Neural progenitor cell (in vitro differentiated cells): ENCODE measurements at regions not wholly inside any gene's neighbourhood (a gene's known extent, or its start where the extent isn't known, plus 50 kb on each side); places are given as distances from the start of the nearest gene placed in this dataset.

Source experiments
- DNase-seq: peaks from one replicate; pipeline ENCODE4 v3.0.0-alpha.2; 2016; ENCODE audit warnings: low spot score
- H2AFZ ChIP-seq: fragments of 200-600 bp; sonication (generic); replicated peaks from 2 replicates; pipeline ENCODE4 v1.6.1; 2016; ENCODE audit warnings: antibody characterized with exemption
- H3F3A ChIP-seq: fragments of 200-600 bp; sonication (generic); 2 replicates; pipeline ENCODE4 v1.6.1; 2016; ENCODE audit warnings: antibody characterized with exemption, low read depth
- H3K27ac ChIP-seq: fragments of 200-600 bp; sonication (generic); 2 replicates; pipeline ENCODE4 v1.5.1; 2016; ENCODE audit warnings: mild to moderate bottlenecking
- H3K27me3 ChIP-seq: fragments of 200-600 bp; sonication (generic); 2 replicates; pipeline ENCODE4 v1.6.1; 2016; ENCODE audit warnings: mild to moderate bottlenecking, moderate library complexity
- H3K36me3 ChIP-seq: fragments of 200-600 bp; sonication (generic); 2 replicates; pipeline ENCODE4 v1.5.1; 2016
- H3K4me1 ChIP-seq: fragments of 200-600 bp; sonication (generic); 2 replicates; pipeline ENCODE4 v1.6.1; 2016; ENCODE audit warnings: mixed run types
- H3K4me2 ChIP-seq: fragments of 200-600 bp; sonication (generic); 2 replicates; pipeline ENCODE4 v1.6.1; 2016
- H3K4me3 ChIP-seq: fragments of 200-600 bp; sonication (generic); 2 replicates; pipeline ENCODE4 v1.5.1; 2016
- H3K79me2 ChIP-seq: fragments of 200-600 bp; sonication (generic); 2 replicates; pipeline ENCODE4 v1.6.1; 2016; ENCODE audit warnings: low read depth
- H3K9ac ChIP-seq: fragments of 200-600 bp; sonication (generic); 2 replicates; pipeline ENCODE4 v1.6.1; 2016
- H3K9me3 ChIP-seq: fragments of 200-600 bp; sonication (generic); 2 replicates; pipeline ENCODE4 v1.5.1; 2016; ENCODE audit warnings: low read depth
- H4K20me1 ChIP-seq: fragments of 200-600 bp; sonication (generic); 2 replicates; pipeline ENCODE4 v1.6.1; 2016; ENCODE audit warnings: low read depth
- H3K27ac Mint-ChIP-seq: 3 replicates; pipeline ENCODE4 v1.8.0; 2021; ENCODE audit warnings: mixed read lengths
- H3K27me3 Mint-ChIP-seq: 2 replicates; pipeline ENCODE4 v1.8.0; 2022; ENCODE audit warnings: low read depth, mild to moderate bottlenecking, inconsistent platforms, moderate library complexity, mixed read lengths; ENCODE audit not compliant: insufficient read depth
- H3K36me3 Mint-ChIP-seq: 3 replicates; pipeline ENCODE4 v1.8.0; 2021; ENCODE audit warnings: mixed read lengths
- H3K4me1 Mint-ChIP-seq: 3 replicates; pipeline ENCODE4 v1.8.0; 2021; ENCODE audit warnings: mixed read lengths
- H3K4me3 Mint-ChIP-seq: 3 replicates; pipeline ENCODE4 v1.8.0; 2021; ENCODE audit warnings: mild to moderate bottlenecking, moderate library complexity, mixed read lengths
- H3K9me3 Mint-ChIP-seq: 3 replicates; pipeline ENCODE4 v1.8.0; 2020; ENCODE audit warnings: mixed read lengths
- EZH2 ChIP-seq: fragments of 200-600 bp; sonication (generic); IDR thresholded peaks from 2 replicates; pipeline ENCODE4 v1.6.1; 2017; ENCODE audit warnings: antibody characterized with exemption, mild to moderate bottlenecking, moderate library complexity
- EZH2phosphoT487 ChIP-seq: fragments of 200-600 bp; sonication (generic); IDR thresholded peaks from 2 replicates; pipeline ENCODE4 v1.6.1; 2017; ENCODE audit warnings: antibody characterized with exemption
- TF ChIP-seq, protein P1 (sequence below): fragments of 200-600 bp; sonication (generic); IDR thresholded peaks from 2 replicates; pipeline ENCODE4 v1.5.1; 2017; ENCODE audit warnings: antibody characterized with exemption, mild to moderate bottlenecking

GRCh38 chr5:90158131-90158530 is 251.4 kb downstream of the CETN3 start:
- Histone ChIP-seq H3K4me3 (no peak overlapping the region), H3K4me1 (peaks cover 17% of the 10 kb centered on the region), H3K4me2 (no peak overlapping the region), H3K27me3 (no peaks in the 10 kb centered on the region), H3F3A (peaks cover 14% of the 10 kb centered on the region), H3K79me2 (no peaks in the 10 kb centered on the region), H2AFZ (no peak overlapping the region), H4K20me1 (no peaks in the 10 kb centered on the region), H3K9me3 (no peaks in the 10 kb centered on the region), H3K9ac (no peak overlapping the region), H3K36me3 (no peaks in the 10 kb centered on the region), H3K27ac (no peak overlapping the region)
- Mint-ChIP-seq H3K4me3 (no peak overlapping the region), H3K27ac (no peak overlapping the region), H3K4me1 (peaks cover 13% of the 10 kb centered on the region), H3K9me3 (peaks cover 3% of the 10 kb centered on the region), H3K27me3 (peaks cover 3% of the 10 kb centered on the region), H3K36me3 (no peaks in the 10 kb centered on the region)
- no peak for TF ChIP-seq EZH2phosphoT487
- TF ChIP-seq, protein P1, sequence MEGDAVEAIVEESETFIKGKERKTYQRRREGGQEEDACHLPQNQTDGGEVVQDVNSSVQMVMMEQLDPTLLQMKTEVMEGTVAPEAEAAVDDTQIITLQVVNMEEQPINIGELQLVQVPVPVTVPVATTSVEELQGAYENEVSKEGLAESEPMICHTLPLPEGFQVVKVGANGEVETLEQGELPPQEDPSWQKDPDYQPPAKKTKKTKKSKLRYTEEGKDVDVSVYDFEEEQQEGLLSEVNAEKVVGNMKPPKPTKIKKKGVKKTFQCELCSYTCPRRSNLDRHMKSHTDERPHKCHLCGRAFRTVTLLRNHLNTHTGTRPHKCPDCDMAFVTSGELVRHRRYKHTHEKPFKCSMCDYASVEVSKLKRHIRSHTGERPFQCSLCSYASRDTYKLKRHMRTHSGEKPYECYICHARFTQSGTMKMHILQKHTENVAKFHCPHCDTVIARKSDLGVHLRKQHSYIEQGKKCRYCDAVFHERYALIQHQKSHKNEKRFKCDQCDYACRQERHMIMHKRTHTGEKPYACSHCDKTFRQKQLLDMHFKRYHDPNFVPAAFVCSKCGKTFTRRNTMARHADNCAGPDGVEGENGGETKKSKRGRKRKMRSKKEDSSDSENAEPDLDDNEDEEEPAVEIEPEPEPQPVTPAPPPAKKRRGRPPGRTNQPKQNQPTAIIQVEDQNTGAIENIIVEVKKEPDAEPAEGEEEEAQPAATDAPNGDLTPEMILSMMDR, result no peak
- no peak for TF ChIP-seq EZH2
- DNase-seq, result no peak

DNA sequence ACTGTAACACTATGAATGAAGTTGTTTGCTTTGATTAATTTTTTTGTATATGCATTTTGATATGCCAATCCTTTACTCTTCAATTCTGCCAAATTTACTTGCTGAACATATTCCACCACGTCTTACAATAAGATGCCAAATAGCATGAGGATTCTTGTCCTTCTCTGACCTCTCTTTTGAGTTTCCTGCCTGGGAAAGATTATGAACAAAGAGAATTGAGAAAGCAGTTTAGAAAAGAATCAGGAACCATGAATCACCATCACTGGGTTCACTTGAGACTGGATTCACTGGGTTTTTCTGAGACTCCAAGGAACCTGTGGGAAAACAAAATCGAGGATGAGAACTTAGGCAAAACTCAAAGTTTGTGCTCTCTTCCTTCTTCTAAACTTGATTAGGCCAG is 256.5 kb downstream of the CETN3 start:
- Mint-ChIP-seq H3K27ac (no peak overlapping the region), H3K27me3 (peaks cover 2% of the 10 kb centered on the region), H3K4me1 (no peaks in the 10 kb centered on the region), H3K9me3 (peaks cover 5% of the 10 kb centered on the region), H3K4me3 (no peak overlapping the region), H3K36me3 (no peaks in the 10 kb centered on the region)
- no peak overlapping the region for H3K9ac ChIP-seq
- H4K20me1 ChIP-seq, result no peaks in the 10 kb centered on the region
- H3K79me2 ChIP-seq, result no peaks in the 10 kb centered on the region
- no peaks in the 10 kb centered on the region for H3K27me3 ChIP-seq
- H3K9me3 ChIP-seq, result no peaks in the 10 kb centered on the region
- H3K27ac ChIP-seq, result no peak overlapping the region
- H3K36me3 ChIP-seq, result no peaks in the 10 kb centered on the region
- TF ChIP-seq EZH2 (no peak), EZH2phosphoT487 (no peak)
- TF ChIP-seq, protein P1, result no peak
- H2AFZ ChIP-seq, result no peak overlapping the region
- DNase-seq, result no peak
- peaks cover 7% of the 10 kb centered on the region for H3K4me1 ChIP-seq
- no peak overlapping the region for H3K4me3 ChIP-seq
- H3K4me2 ChIP-seq, result no peak overlapping the region
- H3F3A ChIP-seq, result no peaks in the 10 kb centered on the region

DNA sequence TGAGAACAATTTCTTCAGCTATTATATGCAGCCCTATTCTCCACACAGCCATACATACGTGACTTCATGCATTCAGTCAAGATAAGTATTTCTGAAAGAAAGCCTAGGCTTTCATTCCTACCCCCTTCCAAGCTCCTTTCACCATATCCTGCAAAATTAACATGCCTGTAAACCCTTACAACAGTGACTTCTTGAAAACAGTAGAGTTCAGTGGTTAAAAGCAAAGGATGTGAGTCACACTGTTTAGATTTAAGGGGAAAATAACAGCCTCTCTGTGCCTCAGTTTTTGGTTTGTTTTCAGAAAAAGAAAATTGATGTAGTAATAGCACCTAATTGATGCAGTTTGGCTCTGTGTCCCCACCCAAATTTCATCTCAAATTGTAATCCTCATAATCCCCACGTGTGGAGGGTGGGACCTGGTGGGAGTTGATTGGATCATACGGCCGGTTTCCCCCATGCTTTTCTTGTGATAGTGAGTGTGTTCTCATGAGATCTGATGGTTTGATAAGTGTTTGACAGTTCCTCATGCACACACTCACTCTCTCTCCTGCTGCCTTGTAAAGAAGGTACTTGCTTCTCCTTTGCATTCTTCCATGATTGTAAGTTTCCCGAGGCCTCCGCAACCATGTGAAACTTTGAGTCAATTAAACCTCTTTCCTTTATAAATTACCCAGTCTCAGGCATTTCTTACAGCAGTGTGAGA is 264.8 kb downstream of the CETN3 start:
- Mint-ChIP-seq H3K9me3 (peaks cover 13% of the 10 kb centered on the region), H3K4me1 (no peaks in the 10 kb centered on the region), H3K4me3 (no peak overlapping the region), H3K27me3 (no peaks in the 10 kb centered on the region), H3K36me3 (no peaks in the 10 kb centered on the region), H3K27ac (peak overlapping the region; percentile 1)
- Histone ChIP-seq H3F3A (no peaks in the 10 kb centered on the region), H4K20me1 (no peaks in the 10 kb centered on the region), H3K4me2 (no peak overlapping the region), H2AFZ (no peak overlapping the region), H3K9ac (no peak overlapping the region), H3K4me3 (no peak overlapping the region), H3K4me1 (no peaks in the 10 kb centered on the region), H3K79me2 (no peaks in the 10 kb centered on the region), H3K36me3 (no peaks in the 10 kb centered on the region), H3K27ac (no peak overlapping the region), H3K27me3 (no peaks in the 10 kb centered on the region), H3K9me3 (no peaks in the 10 kb centered on the region)
- no peak for TF ChIP-seq EZH2
- no peak for TF ChIP-seq EZH2phosphoT487
- TF ChIP-seq, protein P1, result no peak
- DNase-seq, result no peak
